HL-60 (cell line): ENCODE measurements at regions not wholly inside any gene's neighbourhood (a gene's known extent, or its start where the extent isn't known, plus 50 kb on each side); places are given as distances from the start of the nearest gene placed in this dataset.

Source experiments
- DNase-seq, 2 experiments: peaks; one replicate each; pipeline ENCODE4 v3.0.0-alpha.2; 2010 to 2020; ENCODE audit warnings: low read depth in 1 of 2, low spot score in 1 of 2
- H3K27ac ChIP-seq: fragments of 250-450 bp; sonication (Bioruptor Pico); replicated peaks from 2 replicates; pipeline ENCODE4 v1.5.1; 2020; ENCODE audit warnings: mild to moderate bottlenecking, moderate library complexity
- H3K27me3 ChIP-seq: fragments of 250-450 bp; sonication (Bioruptor Pico); 2 replicates; pipeline ENCODE4 v1.5.1; 2021; ENCODE audit warnings: mild to moderate bottlenecking, moderate library complexity; ENCODE audit not compliant: insufficient read depth, poor library complexity, severe bottlenecking
- H3K4me3 ChIP-seq: replicated peaks from 2 replicates; pipeline ENCODE4 v1.5.1; 2011; ENCODE audit warnings: mild to moderate bottlenecking, control low read depth, low read length; ENCODE audit not compliant: insufficient read depth
- CTCF ChIP-seq: IDR thresholded peaks from one replicate; pipeline ENCODE4 v1.5.1; 2011; ENCODE audit warnings: low read length, control low read depth, inconsistent platforms; ENCODE audit not compliant: insufficient read depth
- GABPA ChIP-seq: IDR thresholded peaks from 2 replicates; pipeline ENCODE4 v1.6.1; 2012; ENCODE audit warnings: low read depth
- POLR2AphosphoS5 ChIP-seq: IDR thresholded peaks from 2 replicates; pipeline ENCODE4 v1.6.1; 2012; ENCODE audit warnings: low read depth
- REST ChIP-seq: IDR thresholded peaks from 2 replicates; pipeline ENCODE4 v1.6.1; 2012; ENCODE audit warnings: low read depth; ENCODE audit not compliant: insufficient replicate concordance
- SPI1 ChIP-seq: IDR thresholded peaks from 2 replicates; pipeline ENCODE4 v1.6.1; 2012; ENCODE audit warnings: low read depth, mild to moderate bottlenecking, borderline replicate concordance

- Histone ChIP-seq H3K4me3 (no peak overlapping the region), H3K27me3 (no peaks in the 10 kb centered on the region), H3K27ac (no peak overlapping the region)
- no peak for TF ChIP-seq POLR2AphosphoS5
- TF ChIP-seq REST, result no peak
- TF ChIP-seq CTCF, result no peak
- no peak for TF ChIP-seq SPI1
- no peak for TF ChIP-seq GABPA
- DNase-seq, result no peak
These were observed 129.5 kb upstream of the ZNF804A start for GRCh38 chr2:184468826-184469225.

- DNase-seq, result no peak
- H3K27me3 ChIP-seq, result no peaks in the 10 kb centered on the region
- no peak for TF ChIP-seq POLR2AphosphoS5
- no peak for TF ChIP-seq REST
- TF ChIP-seq SPI1, result no peak
- TF ChIP-seq CTCF, result no peak
- TF ChIP-seq GABPA, result no peak
- no peak overlapping the region for H3K27ac ChIP-seq
- H3K4me3 ChIP-seq, result no peak overlapping the region
These were observed 125.8 kb upstream of the ZNF804A start for GRCh38 chr2:184472481-184472880.

- Histone ChIP-seq H3K27me3 (no peaks in the 10 kb centered on the region), H3K4me3 (no peak overlapping the region), H3K27ac (no peak overlapping the region)
- no peak for DNase-seq
- TF ChIP-seq SPI1 (no peak), REST (no peak), POLR2AphosphoS5 (no peak), GABPA (no peak), CTCF (no peak)
These were observed 116.5 kb upstream of the ZNF804A start for GRCh38 chr2:184481865-184482264.
